ENCODE measurements at regions not wholly inside any gene's neighbourhood (a gene's known extent, or its start where the extent isn't known, plus 50 kb on each side); places are given as distances from the start of the nearest gene placed in this dataset.

DNA sequence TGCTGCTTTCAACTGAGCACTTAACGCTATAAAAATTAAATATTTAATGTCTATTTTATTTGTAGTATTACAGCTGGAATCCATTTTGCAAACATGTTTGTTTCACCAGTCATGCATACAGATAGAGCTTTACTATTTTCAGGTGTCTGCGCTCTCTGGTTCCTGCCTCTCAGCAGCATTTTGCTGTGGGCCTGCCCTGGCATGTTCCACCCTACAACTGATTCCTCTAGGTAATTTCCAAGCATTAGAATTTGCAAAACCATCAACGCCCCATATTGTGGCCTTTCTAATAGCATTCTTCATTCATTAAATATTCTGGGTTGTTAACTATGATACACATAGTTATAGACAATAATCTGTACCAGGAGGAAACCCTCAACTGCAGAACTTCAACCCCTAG, 266.4 kb upstream of the DLGAP1 start:
- Histone ChIP-seq H3K4me3 (replicated peaks; ENCODE audit: insufficient read depth, low read length) (no peak overlapping the region), H3K27me3 (ENCODE audit: insufficient read depth, poor library complexity, severe bottlenecking) (no peaks in the 10 kb centered on the region), H3K27ac (replicated peaks) (no peak overlapping the region)
- TF ChIP-seq, protein P1, sequence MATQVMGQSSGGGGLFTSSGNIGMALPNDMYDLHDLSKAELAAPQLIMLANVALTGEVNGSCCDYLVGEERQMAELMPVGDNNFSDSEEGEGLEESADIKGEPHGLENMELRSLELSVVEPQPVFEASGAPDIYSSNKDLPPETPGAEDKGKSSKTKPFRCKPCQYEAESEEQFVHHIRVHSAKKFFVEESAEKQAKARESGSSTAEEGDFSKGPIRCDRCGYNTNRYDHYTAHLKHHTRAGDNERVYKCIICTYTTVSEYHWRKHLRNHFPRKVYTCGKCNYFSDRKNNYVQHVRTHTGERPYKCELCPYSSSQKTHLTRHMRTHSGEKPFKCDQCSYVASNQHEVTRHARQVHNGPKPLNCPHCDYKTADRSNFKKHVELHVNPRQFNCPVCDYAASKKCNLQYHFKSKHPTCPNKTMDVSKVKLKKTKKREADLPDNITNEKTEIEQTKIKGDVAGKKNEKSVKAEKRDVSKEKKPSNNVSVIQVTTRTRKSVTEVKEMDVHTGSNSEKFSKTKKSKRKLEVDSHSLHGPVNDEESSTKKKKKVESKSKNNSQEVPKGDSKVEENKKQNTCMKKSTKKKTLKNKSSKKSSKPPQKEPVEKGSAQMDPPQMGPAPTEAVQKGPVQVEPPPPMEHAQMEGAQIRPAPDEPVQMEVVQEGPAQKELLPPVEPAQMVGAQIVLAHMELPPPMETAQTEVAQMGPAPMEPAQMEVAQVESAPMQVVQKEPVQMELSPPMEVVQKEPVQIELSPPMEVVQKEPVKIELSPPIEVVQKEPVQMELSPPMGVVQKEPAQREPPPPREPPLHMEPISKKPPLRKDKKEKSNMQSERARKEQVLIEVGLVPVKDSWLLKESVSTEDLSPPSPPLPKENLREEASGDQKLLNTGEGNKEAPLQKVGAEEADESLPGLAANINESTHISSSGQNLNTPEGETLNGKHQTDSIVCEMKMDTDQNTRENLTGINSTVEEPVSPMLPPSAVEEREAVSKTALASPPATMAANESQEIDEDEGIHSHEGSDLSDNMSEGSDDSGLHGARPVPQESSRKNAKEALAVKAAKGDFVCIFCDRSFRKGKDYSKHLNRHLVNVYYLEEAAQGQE (IDR thresholded peaks at IDR 0.05; ENCODE audit: insufficient replicate concordance, low read depth): no peak
- no peak for DNase-seq (ENCODE audit: low read depth in 1 of 2, low spot score in 1 of 2)

DNA sequence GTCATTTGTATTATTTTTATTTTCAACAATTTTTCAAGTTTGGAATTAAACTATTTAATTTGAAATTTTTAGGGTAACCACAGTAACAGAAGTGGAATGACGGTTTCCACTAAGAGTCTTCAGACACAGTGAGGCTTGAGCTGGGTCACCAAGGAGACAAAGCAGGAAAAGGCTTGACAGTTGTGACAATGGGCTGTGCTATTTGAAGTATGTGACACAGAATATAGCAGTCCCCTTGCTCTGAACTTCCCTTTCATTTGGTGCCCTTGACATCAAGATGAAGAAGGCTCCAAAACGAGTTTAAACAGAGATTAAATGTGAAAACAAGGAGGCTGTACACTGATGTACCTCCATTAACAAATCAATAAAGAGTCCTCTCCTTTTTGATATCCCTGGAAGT, 265.4 kb upstream of the DLGAP1 start:
- TF ChIP-seq SPI1 (IDR thresholded peaks at IDR 0.05; ENCODE audit: borderline replicate concordance, low read depth): no peak
- TF ChIP-seq POLR2AphosphoS5 (IDR thresholded peaks at IDR 0.05; ENCODE audit: low read depth): no peak
- TF ChIP-seq, protein P2, sequence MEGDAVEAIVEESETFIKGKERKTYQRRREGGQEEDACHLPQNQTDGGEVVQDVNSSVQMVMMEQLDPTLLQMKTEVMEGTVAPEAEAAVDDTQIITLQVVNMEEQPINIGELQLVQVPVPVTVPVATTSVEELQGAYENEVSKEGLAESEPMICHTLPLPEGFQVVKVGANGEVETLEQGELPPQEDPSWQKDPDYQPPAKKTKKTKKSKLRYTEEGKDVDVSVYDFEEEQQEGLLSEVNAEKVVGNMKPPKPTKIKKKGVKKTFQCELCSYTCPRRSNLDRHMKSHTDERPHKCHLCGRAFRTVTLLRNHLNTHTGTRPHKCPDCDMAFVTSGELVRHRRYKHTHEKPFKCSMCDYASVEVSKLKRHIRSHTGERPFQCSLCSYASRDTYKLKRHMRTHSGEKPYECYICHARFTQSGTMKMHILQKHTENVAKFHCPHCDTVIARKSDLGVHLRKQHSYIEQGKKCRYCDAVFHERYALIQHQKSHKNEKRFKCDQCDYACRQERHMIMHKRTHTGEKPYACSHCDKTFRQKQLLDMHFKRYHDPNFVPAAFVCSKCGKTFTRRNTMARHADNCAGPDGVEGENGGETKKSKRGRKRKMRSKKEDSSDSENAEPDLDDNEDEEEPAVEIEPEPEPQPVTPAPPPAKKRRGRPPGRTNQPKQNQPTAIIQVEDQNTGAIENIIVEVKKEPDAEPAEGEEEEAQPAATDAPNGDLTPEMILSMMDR (IDR thresholded peaks at IDR 0.05; ENCODE audit: insufficient read depth, low read length): no peak
- TF ChIP-seq, protein P1 (IDR thresholded peaks at IDR 0.05; ENCODE audit: insufficient replicate concordance, low read depth): no peak
- TF ChIP-seq GABPA (IDR thresholded peaks at IDR 0.05; ENCODE audit: low read depth): no peak
- no peak overlapping the region for H3K27ac ChIP-seq (replicated peaks)
- DNase-seq (ENCODE audit: low read depth in 1 of 2, low spot score in 1 of 2): no peak

DNA sequence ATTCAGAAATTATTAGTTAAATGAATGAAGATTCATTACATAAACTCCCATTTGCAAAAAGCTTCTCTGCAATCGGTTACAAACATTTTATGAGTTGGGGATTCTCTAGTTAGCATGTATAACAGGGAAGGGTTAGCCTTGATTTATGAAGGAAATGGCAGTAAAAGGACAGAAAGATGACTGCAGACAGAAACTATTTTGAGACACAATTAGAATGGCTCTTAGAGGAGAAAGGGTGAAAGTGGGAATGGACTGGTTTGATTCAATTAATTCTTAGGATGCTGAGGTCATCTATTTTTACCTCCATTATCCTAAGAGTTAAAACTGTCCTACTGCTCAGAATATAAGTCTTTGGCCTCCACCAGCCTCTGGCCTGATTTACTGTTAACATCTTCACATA, 250.8 kb upstream of the DLGAP1 start:
- TF ChIP-seq, protein P2 (IDR thresholded peaks at IDR 0.05; ENCODE audit: insufficient read depth, low read length): no peak
- TF ChIP-seq POLR2AphosphoS5 (IDR thresholded peaks at IDR 0.05; ENCODE audit: low read depth) (no peak), GABPA (IDR thresholded peaks at IDR 0.05; ENCODE audit: low read depth) (no peak), SPI1 (IDR thresholded peaks at IDR 0.05; ENCODE audit: borderline replicate concordance, low read depth) (no peak)
- TF ChIP-seq, protein P1 (IDR thresholded peaks at IDR 0.05; ENCODE audit: insufficient replicate concordance, low read depth): no peak
- no peaks in the 10 kb centered on the region for H3K27me3 ChIP-seq (ENCODE audit: insufficient read depth, poor library complexity, severe bottlenecking)
- DNase-seq (ENCODE audit: low read depth in 1 of 2, low spot score in 1 of 2): no peak
- H3K27ac ChIP-seq (replicated peaks): no peak overlapping the region
- no peak overlapping the region for H3K4me3 ChIP-seq (replicated peaks; ENCODE audit: insufficient read depth, low read length)

More for the DNA sequence above, 265.4 kb upstream of the DLGAP1 start:
- Histone ChIP-seq H3K27me3 (ENCODE audit: insufficient read depth, poor library complexity, severe bottlenecking) (no peaks in the 10 kb centered on the region), H3K4me3 (replicated peaks; ENCODE audit: insufficient read depth, low read length) (no peak overlapping the region)

DNA sequence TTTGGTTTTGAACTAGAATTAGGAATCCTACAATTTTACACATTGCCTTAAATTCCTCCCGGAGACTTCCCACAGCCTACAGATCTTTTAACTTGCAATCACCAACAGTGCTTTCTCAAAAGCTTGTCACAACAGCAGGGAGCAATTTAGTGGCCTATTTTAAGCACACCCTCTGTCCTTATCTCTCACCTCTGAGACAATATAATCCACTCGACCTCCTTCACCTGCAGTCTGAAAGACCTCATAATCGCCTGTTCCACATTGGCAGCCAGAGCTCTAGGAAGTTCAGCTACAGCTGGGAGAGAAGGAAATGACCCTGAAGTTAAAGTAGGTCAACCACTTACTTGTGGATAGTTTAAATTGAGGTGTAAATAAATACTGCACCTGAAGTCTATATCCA, 249.7 kb upstream of the DLGAP1 start:
- no peak for DNase-seq (ENCODE audit: low read depth in 1 of 2, low spot score in 1 of 2)
- no peak overlapping the region for H3K27ac ChIP-seq (replicated peaks)
- H3K4me3 ChIP-seq (replicated peaks; ENCODE audit: insufficient read depth, low read length): no peak overlapping the region
- H3K27me3 ChIP-seq (ENCODE audit: insufficient read depth, poor library complexity, severe bottlenecking): no peaks in the 10 kb centered on the region
- TF ChIP-seq, protein P1 (IDR thresholded peaks at IDR 0.05; ENCODE audit: insufficient replicate concordance, low read depth): no peak
- TF ChIP-seq SPI1 (IDR thresholded peaks at IDR 0.05; ENCODE audit: borderline replicate concordance, low read depth) (no peak), POLR2AphosphoS5 (IDR thresholded peaks at IDR 0.05; ENCODE audit: low read depth) (no peak), GABPA (IDR thresholded peaks at IDR 0.05; ENCODE audit: low read depth) (no peak)
- TF ChIP-seq, protein P2 (IDR thresholded peaks at IDR 0.05; ENCODE audit: insufficient read depth, low read length): no peak
